ENCODE measurements at regions not wholly inside any gene's neighbourhood (a gene's known extent, or its start where the extent isn't known, plus 50 kb on each side); places are given as distances from the start of the nearest gene placed in this dataset.

- TF ChIP-seq EZH2 (IDR thresholded peaks at IDR 0.05; ENCODE audit: insufficient read depth, poor library complexity, severe bottlenecking) = no peak
- no peak for TF ChIP-seq EZH2phosphoT487 (IDR thresholded peaks at IDR 0.05; ENCODE audit: insufficient read depth, low read depth)
Observed at GRCh38 chr16:48003206-48003907, 152.4 kb downstream of the ABCC12 start.
